CD1c-positive myeloid dendritic cell (primary cell): ENCODE measurements at regions not wholly inside any gene's neighbourhood (a gene's known extent, or its start where the extent isn't known, plus 50 kb on each side); places are given as distances from the start of the nearest gene placed in this dataset.
"Not testable (repeated sequence)": the region's sequence is repeated elsewhere in the genome, so short reads cannot be mapped to it uniquely, and the experiment has no call there.

ENCODE experiments used
- DNase-seq: peaks from one replicate; pipeline ENCODE4 v3.0.0-alpha.2; 2016; ENCODE audit errors: extremely low spot score

GRCh38 chr13:111005808-111006505 is 91.1 kb upstream of the ANKRD10 start:
- no peak for DNase-seq

GRCh38 chr13:111005364-111005763 is 90.5 kb upstream of the ANKRD10 start:
- no peak for DNase-seq

DNA sequence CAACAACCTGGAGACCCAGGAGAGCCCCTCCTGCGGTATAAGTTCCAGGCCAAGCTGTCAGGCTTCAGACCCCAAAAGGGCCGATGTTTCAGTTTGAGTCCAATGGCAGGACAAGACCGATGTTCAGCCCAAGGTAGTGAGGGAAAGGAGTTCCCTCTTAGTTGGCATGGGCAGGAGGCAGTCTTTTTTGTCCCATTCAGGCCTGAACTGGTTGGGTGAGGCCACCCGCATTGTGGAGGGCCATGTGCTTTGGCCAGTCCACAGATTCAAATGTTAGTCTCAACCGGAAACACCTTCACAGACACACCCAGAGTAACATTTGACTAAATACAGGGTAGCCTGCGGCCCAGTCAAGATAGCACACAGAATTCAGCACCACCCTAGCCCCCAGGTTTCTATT is 89.6 kb upstream of the ANKRD10 start:
- no peak for DNase-seq

- DNase-seq: no peak
These were observed 86.8 kb upstream of the ANKRD10 start for GRCh38 chr13:111001636-111002035.

DNA sequence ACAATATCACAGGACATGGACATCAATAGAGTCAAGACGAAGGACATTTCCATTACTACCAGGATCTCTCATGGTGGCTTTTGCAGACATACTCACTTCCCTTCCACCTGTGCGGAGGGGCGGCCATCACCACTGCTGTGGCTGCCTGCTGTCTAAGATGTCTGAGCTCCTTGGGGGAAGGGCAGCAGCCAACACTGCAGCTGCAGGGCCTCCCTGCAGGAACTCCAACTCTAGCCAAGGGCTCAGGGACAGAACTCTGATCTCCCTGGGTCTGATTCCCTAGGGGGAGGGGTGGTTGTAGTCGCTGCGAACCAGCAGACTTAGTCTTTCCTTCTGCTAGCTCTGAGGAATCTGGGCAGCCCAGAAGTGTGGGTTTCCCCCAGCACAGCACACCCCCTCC is 78.9 kb upstream of the ANKRD10 start:
- DNase-seq: no peak

DNA sequence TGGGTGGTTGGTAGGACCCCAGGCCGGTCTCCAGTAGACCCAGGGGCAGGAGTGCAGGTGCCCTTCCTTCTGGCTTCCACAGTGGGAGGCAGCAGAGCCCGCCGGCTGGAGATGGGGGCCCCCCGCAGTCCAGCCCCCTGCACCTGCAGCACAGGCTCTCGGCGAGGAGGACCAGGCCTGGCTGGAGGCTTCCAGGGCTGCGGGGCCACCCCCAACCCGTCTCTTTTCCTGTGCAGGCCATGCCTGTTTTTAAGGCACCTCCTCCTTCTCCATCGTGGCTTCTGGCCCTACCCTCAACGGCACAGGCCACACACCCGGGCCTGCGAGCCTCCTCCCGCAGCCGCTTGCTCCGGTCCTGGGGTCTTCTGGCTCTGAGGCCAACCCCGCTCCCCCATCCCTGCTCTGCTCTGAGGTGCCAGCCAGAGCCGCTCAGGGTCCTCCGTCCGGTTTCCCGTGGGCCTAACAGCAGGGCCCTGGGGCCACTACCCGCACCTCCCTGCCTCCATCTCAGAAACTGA is 77.2 kb upstream of the ANKRD10 start:
- no peak for DNase-seq

DNA sequence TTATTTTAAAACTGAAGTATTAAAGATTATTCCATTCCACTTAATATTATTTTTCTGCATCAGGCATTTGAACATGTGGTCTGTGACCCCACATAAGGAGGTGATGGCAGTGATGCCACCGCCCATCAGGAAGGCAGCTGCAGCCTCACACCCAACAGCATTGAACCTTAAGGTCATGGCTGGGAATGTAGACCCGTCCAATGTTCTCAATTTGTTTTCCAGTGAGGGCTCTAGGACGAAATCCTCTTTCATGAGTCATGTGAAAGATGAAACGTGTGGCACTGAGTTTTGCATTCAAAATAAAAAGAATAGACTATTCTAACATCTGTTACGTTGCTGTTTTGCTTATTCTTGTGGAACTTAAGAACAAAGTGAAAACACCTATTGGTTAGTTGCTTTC is 74.5 kb upstream of the ANKRD10 start:
- DNase-seq: no peak

DNA sequence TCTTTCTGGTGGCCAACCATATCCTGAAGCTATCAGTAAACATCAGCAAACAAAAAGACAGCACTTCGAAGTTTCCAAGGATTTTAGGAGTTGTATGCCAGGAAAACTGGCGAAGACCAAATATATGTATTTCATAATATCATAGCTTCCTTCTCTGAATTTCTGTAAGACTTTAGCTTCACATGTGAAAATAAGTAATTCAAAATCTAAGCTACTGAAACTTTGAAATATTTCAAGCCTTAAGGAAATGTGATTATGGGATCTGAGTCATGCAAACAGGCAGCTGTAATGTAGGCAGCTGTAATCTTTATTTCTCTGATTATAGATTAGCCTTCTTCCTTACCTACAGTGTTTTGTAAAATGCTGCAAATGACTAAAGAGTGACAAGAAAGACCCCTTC is 70.7 kb upstream of the ANKRD10 start:
- no peak for DNase-seq

- no peak for DNase-seq
These were observed 69.9 kb upstream of the ANKRD10 start for GRCh38 chr13:110984798-110985197.

DNA sequence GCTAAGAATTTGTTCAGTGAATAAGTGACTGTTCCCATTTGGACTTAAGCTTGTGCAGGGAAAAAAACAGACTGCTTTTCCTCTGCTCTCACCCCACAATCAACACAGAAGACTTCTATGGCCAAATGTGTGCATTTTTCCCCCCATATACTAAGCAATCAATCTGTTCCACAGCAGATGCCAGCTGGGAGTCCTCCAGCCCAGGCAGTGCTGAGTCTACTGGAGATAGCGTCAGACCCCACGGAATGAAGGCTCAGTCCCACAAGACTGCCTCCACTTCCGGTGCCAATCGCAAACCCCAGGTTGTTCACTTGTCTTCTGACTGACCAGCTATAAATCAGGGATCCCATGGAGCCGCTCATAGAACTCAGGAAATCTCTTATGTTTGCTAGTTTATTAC is 69.5 kb upstream of the ANKRD10 start:
- no peak for DNase-seq

- DNase-seq: no peak
These were observed 68.4 kb upstream of the ANKRD10 start for GRCh38 chr13:110983241-110983640.

DNA sequence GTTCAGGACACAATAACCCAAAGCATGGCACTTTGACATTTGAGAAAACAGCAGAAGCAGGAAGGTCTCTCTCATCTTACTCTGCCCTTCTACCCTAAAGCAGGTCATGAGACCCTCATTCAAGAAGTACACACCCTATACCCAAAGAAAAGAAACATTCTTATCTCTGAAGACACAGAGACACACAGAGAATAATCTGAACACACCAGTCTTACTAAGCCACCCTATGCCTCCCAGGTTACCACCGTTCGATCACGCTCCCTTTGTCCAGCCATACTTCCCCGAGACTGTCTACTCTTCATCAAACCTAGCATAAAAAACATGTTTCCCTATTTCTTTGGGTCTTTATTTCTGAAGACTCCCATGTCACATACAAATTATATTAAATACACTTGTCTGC is 66.5 kb upstream of the ANKRD10 start:
- DNase-seq: no peak

DNA sequence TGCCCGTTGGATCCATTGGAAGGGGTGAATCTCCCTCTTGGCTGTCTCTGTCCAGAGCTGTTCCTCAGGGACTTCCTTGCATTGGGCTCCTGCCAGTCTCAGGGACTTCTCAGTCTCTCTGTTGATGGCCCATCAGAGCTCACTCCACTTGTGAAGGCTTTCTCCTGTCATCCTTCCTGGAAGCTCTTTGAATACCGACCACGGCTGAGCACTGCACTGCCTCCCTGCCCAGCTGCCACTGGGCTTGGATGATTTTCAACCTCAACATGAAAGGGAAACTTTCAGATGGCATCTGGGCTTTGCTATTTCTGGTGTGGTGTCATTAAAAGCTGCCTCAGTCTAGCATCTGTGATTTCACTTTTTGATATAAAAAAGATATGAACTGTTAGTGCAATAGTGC is 66.1 kb upstream of the ANKRD10 start:
- DNase-seq: no peak

DNA sequence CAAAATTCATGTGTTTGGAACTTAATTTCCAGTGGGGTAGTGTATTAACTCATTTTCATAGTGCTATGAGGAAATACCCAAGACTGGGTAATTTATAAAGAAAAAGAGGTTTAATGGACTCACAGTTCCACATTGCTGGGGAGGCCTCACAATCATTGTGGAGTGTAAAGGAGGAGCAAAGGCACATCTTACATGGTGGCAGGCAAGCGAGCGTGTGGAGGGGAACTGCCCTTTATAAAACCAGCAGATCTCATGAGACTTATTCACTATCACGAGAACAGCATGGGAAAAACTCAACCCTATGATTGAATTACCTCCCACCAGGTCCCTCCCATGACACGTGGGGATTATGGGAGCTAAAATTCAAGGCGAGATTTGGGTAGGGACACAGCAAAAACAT is 64.3 kb upstream of the ANKRD10 start:
- DNase-seq: not testable (repeated sequence)

DNA sequence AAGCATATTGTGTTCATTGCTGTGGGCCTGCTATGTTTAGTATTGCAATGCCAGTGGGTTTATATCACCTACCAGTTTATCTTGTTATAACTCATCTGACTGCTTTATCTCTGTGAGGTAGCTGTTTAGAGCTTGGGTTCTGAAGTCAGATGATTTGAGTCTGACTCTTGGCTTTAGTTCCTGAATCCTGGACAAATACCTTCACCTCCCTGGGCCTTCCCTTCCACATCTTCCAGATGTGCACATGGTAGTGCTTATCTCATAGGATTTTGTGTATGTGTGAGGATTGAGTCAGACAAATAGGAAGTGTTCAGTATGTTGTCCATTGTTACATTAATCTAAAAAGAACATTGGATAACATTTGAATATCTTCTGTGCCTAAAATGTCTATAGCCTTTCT is 63.5 kb upstream of the ANKRD10 start:
- no peak for DNase-seq

- no peak for DNase-seq
These were observed 61.9 kb upstream of the ANKRD10 start for GRCh38 chr13:110976785-110977184.

- DNase-seq: no peak
These were observed 58.3 kb upstream of the ANKRD10 start for GRCh38 chr13:110973007-110973700.

DNA sequence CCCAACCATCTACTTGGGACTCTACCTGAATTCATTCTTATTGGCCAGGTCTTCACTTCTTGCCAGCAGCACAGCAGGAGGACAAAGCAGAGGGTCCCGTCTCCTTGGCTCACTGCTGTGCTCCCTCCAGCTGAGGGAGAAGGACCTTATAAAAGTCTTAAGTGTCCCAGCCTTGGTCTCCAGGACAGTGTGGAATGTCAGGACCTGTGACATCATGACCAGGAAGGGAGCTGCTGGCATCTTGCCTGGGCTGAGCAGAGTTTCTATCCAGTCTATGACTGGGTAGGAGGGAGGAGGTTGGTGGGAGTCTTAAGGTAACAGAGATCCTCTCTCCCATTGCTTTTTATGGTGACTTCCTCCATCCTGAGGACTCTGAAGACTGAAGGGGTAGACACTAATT is 56.6 kb upstream of the ANKRD10 start:
- DNase-seq: no peak

- DNase-seq: not testable (repeated sequence)
These were observed 52.4 kb upstream of the ANKRD10 start for GRCh38 chr13:110967156-110967855.

DNA sequence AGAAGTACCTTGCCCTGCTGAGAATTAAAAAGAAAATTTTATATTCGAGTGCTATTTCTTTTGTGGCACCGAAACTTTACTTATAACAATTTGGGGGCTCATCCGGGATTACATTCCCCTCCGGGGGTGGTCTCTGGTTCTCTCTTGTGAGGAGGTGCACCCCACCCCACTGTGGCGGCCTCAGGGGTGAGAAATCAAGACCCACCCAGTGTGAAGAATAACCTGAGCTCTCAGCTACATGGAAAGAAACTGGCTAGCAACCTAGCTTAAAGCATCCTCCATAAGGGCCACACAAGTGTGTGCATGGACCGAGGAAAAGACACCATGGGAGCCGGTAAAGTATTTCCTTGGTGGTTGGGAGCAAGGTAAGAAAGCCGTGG is 50.9 kb upstream of the ANKRD10 start:
- no peak for DNase-seq

DNA sequence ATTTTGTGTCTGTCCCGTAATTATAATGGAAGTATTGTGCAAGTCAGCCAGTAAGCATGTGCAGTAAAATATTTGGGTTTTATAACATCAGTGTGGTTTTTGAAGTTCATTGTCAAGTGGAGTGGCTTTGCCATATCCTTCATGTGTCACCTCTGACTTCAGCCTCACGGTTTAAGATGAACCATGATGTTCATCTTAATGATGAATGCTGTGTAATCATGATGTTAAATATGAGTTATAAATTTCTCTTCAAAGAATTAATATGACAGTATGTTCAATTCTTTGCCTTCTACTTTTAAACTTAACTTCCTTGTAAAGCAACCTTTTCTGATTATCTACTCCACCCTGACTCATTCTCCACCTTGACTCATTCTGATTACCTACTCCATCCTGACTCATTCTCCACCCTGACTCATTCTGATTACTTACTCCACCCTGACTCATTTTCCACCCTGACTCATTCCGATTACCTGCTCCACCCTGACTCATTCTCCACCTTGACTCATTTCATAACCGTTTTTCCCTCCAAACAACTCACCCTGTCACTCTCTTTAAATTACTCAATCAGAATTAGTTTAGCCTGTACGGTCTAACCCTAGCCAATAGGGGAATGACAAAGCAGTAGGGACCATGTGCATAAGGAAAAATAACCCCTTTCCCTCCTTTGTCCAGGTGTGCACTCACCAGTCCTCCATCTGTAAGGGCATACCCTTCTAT is 50.3 kb upstream of the ANKRD10 start:
- DNase-seq: peak; percentile 5
